HG03159 (cell line): ENCODE measurements at regions not wholly inside any gene's neighbourhood (a gene's known extent, or its start where the extent isn't known, plus 50 kb on each side); places are given as distances from the start of the nearest gene placed in this dataset.

ENCODE experiments used
- ATAC-seq: cut with Tn5 transposase; IDR thresholded peaks from one replicate; pipeline ENCODE4 v1.9.1; 2021; ENCODE audit warnings: mild to moderate bottlenecking, moderate library complexity; ENCODE audit not compliant: unreplicated experiment

GRCh38 chr3:177721864-177722785, 524.8 kb upstream of the TBL1XR1 start:
- no peak for ATAC-seq

- ATAC-seq = no peak
These were observed 526.8 kb upstream of the TBL1XR1 start for GRCh38 chr3:177724020-177724638.

GRCh38 chr3:177725165-177725564, 527.9 kb upstream of the TBL1XR1 start:
- no peak for ATAC-seq

GRCh38 chr3:177726807-177727206, 529.5 kb upstream of the TBL1XR1 start:
- ATAC-seq = no peak

DNA sequence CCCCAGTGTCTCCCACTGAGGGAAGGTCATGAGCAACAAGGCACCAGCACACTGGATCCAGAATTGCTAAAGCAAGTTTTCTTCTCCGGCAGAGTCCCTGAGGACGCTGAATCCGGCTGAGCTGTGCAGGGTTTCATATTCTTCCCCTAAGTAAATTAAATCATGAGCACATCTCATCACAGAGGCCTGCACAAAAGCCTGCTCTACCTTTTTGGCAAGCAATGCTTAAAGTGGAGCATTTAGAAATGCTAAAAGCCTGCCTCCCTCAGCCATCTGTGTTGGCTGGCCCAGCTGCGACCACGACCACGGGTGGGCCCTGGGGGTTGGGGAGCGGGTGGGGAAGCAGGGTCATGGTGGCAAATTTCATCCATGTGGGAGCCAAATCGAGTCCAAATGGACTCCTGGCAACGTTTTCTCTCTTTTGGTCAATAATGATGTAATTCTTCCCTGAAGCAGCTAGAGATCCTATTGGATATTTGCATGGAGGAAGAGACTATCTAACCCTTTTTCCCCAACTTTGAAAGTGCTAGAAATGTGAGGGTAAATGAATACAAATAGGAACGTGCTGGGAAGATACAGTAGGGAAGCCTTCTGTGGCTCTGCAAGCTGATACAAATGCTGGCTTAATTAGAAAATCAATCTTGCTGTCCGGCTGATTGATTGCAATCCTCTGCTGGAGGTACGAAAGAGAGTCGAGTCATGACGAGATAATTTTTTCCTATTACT, 532.8 kb upstream of the TBL1XR1 start:
- ATAC-seq = no peak

- ATAC-seq = no peak
These were observed 533.5 kb upstream of the TBL1XR1 start for GRCh38 chr3:177730814-177731213.

DNA sequence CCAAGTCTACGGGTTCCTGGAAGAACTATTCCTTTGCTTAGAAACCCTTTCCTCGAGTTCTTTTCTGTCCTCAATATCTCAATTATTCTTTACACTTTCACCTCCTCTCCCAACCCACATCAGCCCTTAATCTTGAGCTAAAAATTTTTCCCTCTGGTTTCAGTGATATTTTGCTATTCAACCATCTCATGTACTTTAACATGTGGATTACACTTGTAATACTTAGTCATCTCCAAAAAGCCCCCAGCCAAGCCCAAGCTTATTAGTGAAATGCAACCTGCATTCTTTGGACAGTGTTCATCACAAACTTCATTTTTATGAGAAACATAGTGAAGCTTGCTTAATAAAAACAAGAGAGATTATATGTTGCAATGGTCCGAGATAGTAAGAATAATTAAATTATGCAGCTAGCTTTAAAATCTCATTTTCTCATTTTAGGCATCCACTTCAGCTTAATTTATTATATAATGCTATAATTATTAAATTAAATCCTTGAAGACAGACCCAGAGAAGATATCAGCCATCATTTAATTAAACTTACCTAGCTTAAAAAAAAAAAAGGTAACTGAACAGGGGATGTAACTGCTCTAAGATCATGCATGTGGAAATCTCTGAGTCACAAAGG, 534.5 kb upstream of the TBL1XR1 start:
- no peak for ATAC-seq

DNA sequence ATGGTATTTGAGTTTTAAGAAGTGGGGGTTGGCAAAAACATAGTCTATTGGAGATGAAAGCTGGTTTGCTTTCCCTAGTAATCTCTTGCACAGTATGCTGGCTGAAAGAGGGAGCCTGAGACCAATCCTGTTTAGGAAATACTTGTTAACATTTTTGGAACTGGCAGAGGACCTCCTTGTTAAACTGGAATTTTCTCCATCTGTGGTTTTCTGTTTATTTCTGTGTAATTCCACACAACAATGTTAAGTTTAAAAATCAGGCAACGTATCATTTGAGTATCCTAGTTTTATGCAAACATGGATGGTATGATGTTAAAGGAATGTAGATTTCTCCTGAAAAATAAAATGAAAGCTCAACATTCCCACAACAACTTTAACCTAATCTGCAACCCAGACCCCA, 536.0 kb upstream of the TBL1XR1 start:
- ATAC-seq = no peak

DNA sequence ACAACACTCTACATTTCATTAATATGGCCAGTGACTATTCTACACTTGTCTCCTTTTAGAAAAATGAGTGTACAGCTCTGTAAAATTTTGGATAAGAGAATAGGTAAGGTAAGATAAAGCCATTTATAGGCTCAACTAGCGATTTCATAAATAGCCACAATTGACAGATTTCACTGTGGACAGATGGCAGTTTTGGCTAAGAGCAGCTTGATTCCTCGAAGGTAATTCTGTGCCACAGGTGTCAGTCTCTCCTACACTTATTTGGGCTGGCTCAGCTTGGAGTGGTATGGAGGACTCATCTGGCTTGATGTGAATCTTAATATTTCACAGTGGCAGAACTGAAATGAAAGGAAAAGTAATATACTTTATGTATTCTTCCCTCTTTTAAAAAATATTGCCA, 536.7 kb upstream of the TBL1XR1 start:
- ATAC-seq = no peak

DNA sequence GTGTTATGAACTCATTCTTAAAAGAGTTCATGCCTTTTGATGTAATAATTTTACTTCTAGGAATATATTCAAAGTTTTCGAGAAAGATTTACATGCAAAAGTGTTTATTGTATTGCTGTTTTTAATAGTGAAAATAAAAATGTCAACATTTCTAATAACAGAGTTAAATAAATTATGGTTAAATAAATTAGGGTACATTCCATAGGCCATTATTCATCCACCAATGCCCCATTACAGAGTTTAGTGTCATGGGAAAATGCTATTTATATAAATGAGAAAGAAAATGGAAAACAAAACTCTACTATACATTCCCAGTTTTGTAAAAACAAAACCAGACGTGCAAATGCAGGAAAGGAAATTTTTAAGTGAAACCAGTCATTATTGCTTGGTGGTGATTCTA, 538.1 kb upstream of the TBL1XR1 start:
- ATAC-seq = no peak

- ATAC-seq = no peak
These were observed 542.2 kb upstream of the TBL1XR1 start for GRCh38 chr3:177739461-177739860.

DNA sequence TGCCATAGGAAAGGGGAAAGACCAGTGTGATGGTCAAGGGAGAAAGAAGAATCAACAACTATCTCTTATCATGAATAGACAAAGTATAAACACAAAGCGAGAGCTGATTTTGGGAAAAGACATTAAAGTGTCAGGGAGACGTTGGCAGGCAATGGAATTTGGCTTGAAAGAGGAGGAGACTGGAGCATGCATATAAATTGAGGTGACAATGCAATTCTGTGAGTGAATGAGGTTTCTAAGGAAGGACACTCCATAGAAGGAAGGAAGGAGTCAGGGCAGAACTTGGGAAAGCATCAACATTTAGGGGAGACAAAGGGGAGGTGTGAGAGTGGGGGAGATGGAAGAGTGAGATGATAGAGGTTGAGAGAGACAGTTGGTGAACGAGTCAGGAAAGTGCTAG, 543.0 kb upstream of the TBL1XR1 start:
- ATAC-seq = no peak

- no peak for ATAC-seq
These were observed 545.0 kb upstream of the TBL1XR1 start for GRCh38 chr3:177742273-177742672.

- ATAC-seq = no peak
These were observed 546.0 kb upstream of the TBL1XR1 start for GRCh38 chr3:177743173-177743890.

DNA sequence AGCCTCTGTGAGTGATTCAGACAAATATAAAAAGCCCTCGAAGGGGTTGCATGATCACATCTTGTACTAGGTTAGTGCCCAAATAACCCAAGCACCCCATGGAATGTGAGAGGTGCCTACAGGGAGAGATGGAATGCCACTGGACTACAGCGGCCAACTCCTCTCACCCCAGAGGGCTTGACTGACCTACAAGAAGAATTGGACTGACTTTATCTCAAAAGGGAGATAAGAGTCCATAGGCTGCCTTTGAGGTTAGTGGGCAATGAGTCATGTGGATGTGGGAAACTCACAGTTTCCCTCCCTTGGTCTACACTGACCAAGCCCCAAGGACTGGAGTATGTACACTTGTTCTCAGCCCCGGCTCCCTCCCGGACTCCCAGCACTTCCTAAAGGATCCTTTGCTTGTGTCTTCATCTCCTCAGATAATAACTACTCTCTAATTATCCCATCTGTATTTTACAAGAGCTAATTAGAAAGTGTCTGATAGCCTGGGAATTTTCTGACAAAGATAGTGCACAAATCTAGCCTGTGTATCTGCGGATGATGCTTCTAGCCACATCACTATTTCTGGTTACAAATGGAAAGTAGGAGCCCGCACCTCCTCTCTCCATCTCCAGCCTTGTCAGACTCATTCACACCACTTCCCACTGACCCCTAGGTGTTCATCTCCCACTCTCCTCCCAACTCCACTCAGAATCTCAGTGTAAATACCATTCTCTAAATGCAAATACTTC, 547.8 kb upstream of the TBL1XR1 start:
- no peak for ATAC-seq

DNA sequence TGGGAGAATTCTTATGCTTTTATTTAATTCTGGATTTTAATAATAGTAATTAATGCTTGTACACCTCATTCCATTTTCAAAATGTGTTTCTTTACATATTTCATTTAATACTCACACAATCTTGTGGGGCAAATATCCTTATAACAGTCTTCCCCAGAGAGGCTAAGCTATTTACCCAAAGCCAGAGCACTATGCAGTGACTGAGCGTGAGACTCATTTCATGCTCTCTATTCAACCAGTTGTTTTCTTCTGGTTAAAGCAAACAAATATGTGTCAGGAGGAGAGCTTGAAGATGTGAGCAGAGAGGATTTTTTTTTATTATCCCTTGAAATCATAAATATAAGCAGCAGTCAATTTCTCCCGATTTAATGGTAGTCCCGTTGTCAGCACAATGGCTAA, 548.3 kb upstream of the TBL1XR1 start:
- no peak for ATAC-seq

GRCh38 chr3:177746337-177746933, 549.2 kb upstream of the TBL1XR1 start:
- ATAC-seq = no peak

DNA sequence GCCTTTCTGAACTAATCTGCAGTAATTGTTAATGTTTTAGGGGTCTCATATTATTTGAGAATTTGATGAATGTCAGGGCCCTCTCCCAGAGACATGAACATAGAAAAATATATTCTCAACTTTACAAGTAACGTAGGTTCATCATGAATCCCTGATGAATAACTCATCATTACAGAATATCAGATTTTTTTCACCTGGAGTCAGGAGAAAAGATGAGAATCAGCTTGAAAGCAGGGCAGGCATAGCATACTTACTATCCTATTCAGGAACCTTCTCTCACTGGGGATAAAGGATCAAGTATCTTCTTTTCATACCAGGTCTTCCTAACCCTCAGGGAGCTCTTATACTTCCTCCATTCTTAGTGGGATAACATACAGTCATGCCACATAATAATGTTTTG, 552.6 kb upstream of the TBL1XR1 start:
- ATAC-seq = no peak

DNA sequence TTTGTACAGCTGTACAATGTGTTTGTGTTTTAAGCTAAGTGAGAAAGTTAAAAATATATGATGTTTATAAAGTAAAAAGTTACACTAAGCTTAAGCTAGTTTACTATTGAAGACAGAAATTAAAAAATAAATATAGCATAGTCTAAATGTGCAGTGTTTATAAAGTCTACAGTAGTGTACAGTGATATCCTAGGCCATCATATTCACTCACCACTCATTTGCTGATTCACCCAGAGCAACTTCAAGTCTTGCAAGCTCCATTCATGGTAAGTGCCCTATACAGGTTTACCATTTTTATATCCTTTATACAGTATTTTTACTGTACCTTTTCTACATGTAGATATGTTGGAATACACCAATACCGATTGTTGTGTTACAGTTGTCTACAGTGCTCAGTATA, 553.2 kb upstream of the TBL1XR1 start:
- ATAC-seq = no peak

DNA sequence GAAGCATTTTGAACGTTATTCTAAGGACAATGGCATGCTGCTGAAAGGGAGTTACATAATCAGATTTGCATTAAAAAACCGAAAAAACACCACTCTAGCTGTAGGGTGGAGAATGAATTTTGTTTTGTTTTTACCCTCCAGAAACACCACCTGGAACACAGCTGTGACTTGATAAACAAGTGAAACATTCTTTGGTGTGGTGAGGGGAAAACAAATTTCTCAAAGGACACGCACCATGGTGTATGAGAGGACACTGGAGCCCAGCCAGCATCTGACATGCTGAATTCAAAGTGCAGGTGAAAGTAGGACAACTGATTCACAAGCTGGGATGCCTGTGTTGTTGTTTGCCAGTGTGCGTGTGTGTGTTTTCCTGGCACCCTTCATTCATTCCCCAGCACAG, 554.5 kb upstream of the TBL1XR1 start:
- ATAC-seq = no peak
